Esophagus squamous epithelium (tissue), 5 donors: ENCODE measurements at regions not wholly inside any gene's neighbourhood (a gene's known extent, or its start where the extent isn't known, plus 50 kb on each side); places are given as distances from the start of the nearest gene placed in this dataset.

Source experiments
- DNase-seq: peaks from one replicate; lab custom pipeline; 2025; lab: John Stamatoyannopoulos, UW
- H3K27ac ChIP-seq, 4 donors: fragments of 200-600 bp; sonication (generic); one replicate each; pipeline ENCODE4 v1.5.1; 2016 to 2019; ENCODE audit warnings: mild to moderate bottlenecking in 1 of 4
- H3K27me3 ChIP-seq, 4 donors: fragments of 200-600 bp; sonication (generic); 1 replicate in 3 of 4; 2 replicates in 1 of 4; pipeline versions ENCODE4 v1.5.1 to v1.6.0; 2017 to 2021; ENCODE audit warnings: antibody characterized with exemption in 1 of 4
- H3K36me3 ChIP-seq, 3 donors: fragments of 200-600 bp; sonication (generic); one replicate each; pipeline ENCODE4 v1.5.1; 2016 to 2019
- H3K4me1 ChIP-seq, 3 donors: fragments of 200-600 bp; sonication (generic); one replicate each; pipeline ENCODE4 v1.5.1; 2017 to 2019
- H3K4me3 ChIP-seq, 4 donors: fragments of 200-600 bp; sonication (generic); 1 replicate in 3 of 4; 2 replicates in 1 of 4; pipeline ENCODE4 v1.5.1; 2016 to 2019; ENCODE audit warnings: mild to moderate bottlenecking in 2 of 4, moderate library complexity in 1 of 4
- H3K9me3 ChIP-seq, 3 donors: fragments of 200-600 bp; sonication (generic); one replicate each; pipeline ENCODE4 v1.5.1; 2016 to 2019
- CTCF ChIP-seq, 6 experiments: fragments of 450-650 bp in 4 of 6; fragments of 200-600 bp in 2 of 6; sonication (generic) in 2 of 6; IDR thresholded peaks; one replicate each; pipeline ENCODE4 v1.5.1; 2016 to 2019; ENCODE audit warnings: antibody characterized with exemption in 6 of 6, mild to moderate bottlenecking in 4 of 6, moderate library complexity in 4 of 6
- POLR2A ChIP-seq, 4 donors: fragments of 450-650 bp; IDR thresholded peaks; one replicate each; pipeline ENCODE4 v1.6.1; 2017; ENCODE audit warnings: antibody characterized with exemption in 4 of 4, mild to moderate bottlenecking in 4 of 4, moderate library complexity in 3 of 4
- WGBS, 2 donors: methylation state at CpG; one replicate each; pipeline ENCODE4 v1.1.5; 2018; 5-methylcytosine and 5-hydroxymethylcytosine counted together
- intact Hi-C: fragments of 100-400 bp; cut with DNase I; formaldehyde crosslinking; loops from one replicate; pipeline ENCODE4 v1.15.0; 2022
- donor health status: DM: yes; HTN: yes; CAD: no.

GRCh38 chr7:49089717-49090116, 165.4 kb downstream of the CDC14C start:
- intact Hi-C loops = no loop called here
- DNase-seq = no peak
- Histone ChIP-seq H3K4me1 (no peaks in the 10 kb centered on the region), H3K4me3 (no peak overlapping the region), H3K27me3 (no peaks in the 10 kb centered on the region), H3K27ac (no peak overlapping the region), H3K36me3 (no peaks in the 10 kb centered on the region), H3K9me3 (no peaks in the 10 kb centered on the region)
- 52 to 53% methylated on average over 2 of the region's 2 CpGs for WGBS, 2 donors
- no peak for TF ChIP-seq POLR2A (IDR thresholded peaks at IDR 0.05)
- TF ChIP-seq CTCF (IDR thresholded peaks at IDR 0.05) = no peak

- Histone ChIP-seq H3K4me1 (no peaks in the 10 kb centered on the region), H3K9me3 (no peaks in the 10 kb centered on the region), H3K4me3 (no peak overlapping the region), H3K27me3 (no peaks in the 10 kb centered on the region), H3K27ac (no peak overlapping the region), H3K36me3 (no peaks in the 10 kb centered on the region)
- TF ChIP-seq CTCF (IDR thresholded peaks at IDR 0.05) = no peak
- no peak for TF ChIP-seq POLR2A (IDR thresholded peaks at IDR 0.05)
- DNase-seq = no peak
- intact Hi-C loops = no loop called here
- 66 to 69% methylated on average over 3 of the region's 3 CpGs for WGBS, 2 donors
These were observed 166.7 kb downstream of the CDC14C start for GRCh38 chr7:49091089-49091488.

- H3K27me3 ChIP-seq = no peaks in the 10 kb centered on the region
- H3K36me3 ChIP-seq = no peaks in the 10 kb centered on the region
- 29 to 38% methylated on average over 2 of the region's 2 CpGs for WGBS, 2 donors
- H3K4me3 ChIP-seq = no peak overlapping the region
- H3K9me3 ChIP-seq = no peaks in the 10 kb centered on the region
- TF ChIP-seq POLR2A (IDR thresholded peaks at IDR 0.05) (no peak), CTCF (IDR thresholded peaks at IDR 0.05) (no peak)
- no peaks in the 10 kb centered on the region for H3K4me1 ChIP-seq
- DNase-seq = no peak
- no peak overlapping the region for H3K27ac ChIP-seq
- intact Hi-C loops = no loop called here
These were observed 167.2 kb downstream of the CDC14C start for GRCh38 chr7:49091519-49091918.

- Histone ChIP-seq H3K36me3 (no peaks in the 10 kb centered on the region), H3K27ac (no peak overlapping the region), H3K9me3 (no peaks in the 10 kb centered on the region), H3K4me3 (no peak overlapping the region), H3K27me3 (no peaks in the 10 kb centered on the region), H3K4me1 (no peaks in the 10 kb centered on the region)
- 79 to 88% methylated on average over 1 of the region's 1 CpG for WGBS, 2 donors
- no peak for DNase-seq
- intact Hi-C loops = no loop called here
- TF ChIP-seq POLR2A (IDR thresholded peaks at IDR 0.05) (no peak), CTCF (IDR thresholded peaks at IDR 0.05) (no peak)
These were observed 168.9 kb downstream of the CDC14C start for GRCh38 chr7:49093218-49093617.

- Histone ChIP-seq H3K9me3 (no peaks in the 10 kb centered on the region), H3K27me3 (no peaks in the 10 kb centered on the region), H3K27ac (no peak overlapping the region), H3K36me3 (no peaks in the 10 kb centered on the region), H3K4me1 (no peaks in the 10 kb centered on the region), H3K4me3 (no peak overlapping the region)
- 74 to 94% methylated on average over 2 of the region's 2 CpGs for WGBS, 2 donors
- no peak for DNase-seq
- no peak for TF ChIP-seq POLR2A (IDR thresholded peaks at IDR 0.05)
- TF ChIP-seq CTCF (IDR thresholded peaks at IDR 0.05) = no peak
- intact Hi-C loops = no loop called here
These were observed 170.5 kb downstream of the CDC14C start for GRCh38 chr7:49094866-49095265.
